ENCODE measurements at regions not wholly inside any gene's neighbourhood (a gene's known extent, or its start where the extent isn't known, plus 50 kb on each side); places are given as distances from the start of the nearest gene placed in this dataset.

DNA sequence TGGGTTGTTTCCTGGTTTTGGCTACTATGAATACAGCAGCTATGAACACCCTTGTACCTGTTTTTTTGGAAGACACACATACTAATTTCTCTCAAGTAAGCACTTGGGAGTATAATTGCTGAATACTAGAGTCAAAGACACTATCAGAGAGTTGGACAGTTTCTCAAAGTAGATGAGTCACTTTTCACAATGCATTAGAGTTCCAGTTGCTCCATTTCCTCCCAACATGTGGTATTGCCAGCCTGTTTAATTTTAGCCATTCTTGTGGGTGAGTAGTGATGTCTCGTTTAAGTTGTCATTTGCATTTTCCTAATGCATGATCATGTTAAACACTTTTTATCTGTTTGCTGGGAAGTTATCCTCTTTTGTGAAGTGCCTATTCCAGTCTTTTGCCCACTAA lies 81.6 kb upstream of the GDNF start:
- TF ChIP-seq, protein P1, sequence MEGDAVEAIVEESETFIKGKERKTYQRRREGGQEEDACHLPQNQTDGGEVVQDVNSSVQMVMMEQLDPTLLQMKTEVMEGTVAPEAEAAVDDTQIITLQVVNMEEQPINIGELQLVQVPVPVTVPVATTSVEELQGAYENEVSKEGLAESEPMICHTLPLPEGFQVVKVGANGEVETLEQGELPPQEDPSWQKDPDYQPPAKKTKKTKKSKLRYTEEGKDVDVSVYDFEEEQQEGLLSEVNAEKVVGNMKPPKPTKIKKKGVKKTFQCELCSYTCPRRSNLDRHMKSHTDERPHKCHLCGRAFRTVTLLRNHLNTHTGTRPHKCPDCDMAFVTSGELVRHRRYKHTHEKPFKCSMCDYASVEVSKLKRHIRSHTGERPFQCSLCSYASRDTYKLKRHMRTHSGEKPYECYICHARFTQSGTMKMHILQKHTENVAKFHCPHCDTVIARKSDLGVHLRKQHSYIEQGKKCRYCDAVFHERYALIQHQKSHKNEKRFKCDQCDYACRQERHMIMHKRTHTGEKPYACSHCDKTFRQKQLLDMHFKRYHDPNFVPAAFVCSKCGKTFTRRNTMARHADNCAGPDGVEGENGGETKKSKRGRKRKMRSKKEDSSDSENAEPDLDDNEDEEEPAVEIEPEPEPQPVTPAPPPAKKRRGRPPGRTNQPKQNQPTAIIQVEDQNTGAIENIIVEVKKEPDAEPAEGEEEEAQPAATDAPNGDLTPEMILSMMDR (conservative IDR thresholded peaks at IDR 0.05) = no peak
- TF ChIP-seq EZH2 (IDR thresholded peaks at IDR 0.05; ENCODE audit: low read depth) = no peak

Data from PC-9 (cell line).